H1 (cell line): ENCODE measurements at regions not wholly inside any gene's neighbourhood (a gene's known extent, or its start where the extent isn't known, plus 50 kb on each side); places are given as distances from the start of the nearest gene placed in this dataset.

Source experiments
- CTCF ChIA-PET: fragments of 300-600 bp; sonication (Branson Sonifier 250); formaldehyde crosslinking; loops from one replicate; lab custom pipeline; 2021; ENCODE audit not compliant: partially characterized antibody; lab: Charles Lee
- POLR2A ChIA-PET: fragments of 300-600 bp; sonication (Branson Sonifier 250); formaldehyde crosslinking; loops from one replicate; lab custom pipeline; 2021; ENCODE audit warnings: inconsistent platforms; ENCODE audit not compliant: partially characterized antibody; lab: Charles Lee
- DNase-seq, 2 experiments: peaks; one replicate each; pipeline versions ENCODE4 v3.0.0 to v3.0.0-alpha.2; 2010 to 2022; ENCODE audit warnings: low spot score in 2 of 2, low read depth in 1 of 2, mixed read lengths in 1 of 2
- FAIRE-seq: peaks from 2 replicates; lab custom pipeline; 2011; peaks lifted over from hg19 to GRCh38; lab: Jason Lieb, UNC
- H2AFZ ChIP-seq: 2 replicates; pipeline ENCODE4 v1.8.1; 2012; ENCODE audit warnings: low read length, inconsistent platforms
- H2AK5ac ChIP-seq: 2 replicates; pipeline ENCODE4 v1.6.1; 2013; ENCODE audit warnings: low read depth, low read length
- H2BK120ac ChIP-seq: replicated peaks from 2 replicates; pipeline ENCODE3; 2013; ENCODE audit warnings: low read depth, low read length, inconsistent platforms
- H2BK12ac ChIP-seq: 2 replicates; pipeline ENCODE4 v1.6.1; 2013; ENCODE audit warnings: low read depth, low read length
- H2BK15ac ChIP-seq: 2 replicates; pipeline ENCODE4 v1.6.1; 2013; ENCODE audit warnings: low read length
- H2BK20ac ChIP-seq: 2 replicates; pipeline ENCODE4 v1.6.1; 2013; ENCODE audit warnings: low read length
- H2BK5ac ChIP-seq: 2 replicates; pipeline ENCODE4 v1.6.1; 2013; ENCODE audit warnings: low read depth, low read length
- H3K14ac ChIP-seq: 2 replicates; pipeline ENCODE4 v1.6.1; 2013; ENCODE audit warnings: inconsistent platforms; ENCODE audit not compliant: insufficient read length
- H3K18ac ChIP-seq: 2 replicates; pipeline ENCODE4 v1.6.1; 2013; ENCODE audit warnings: low read length; ENCODE audit errors: extremely low read depth
- H3K23ac ChIP-seq: 2 replicates; pipeline ENCODE4 v1.6.1; 2013; ENCODE audit warnings: inconsistent platforms; ENCODE audit not compliant: insufficient read length
- H3K23me2 ChIP-seq: 2 replicates; pipeline ENCODE4 v1.6.1; 2013; ENCODE audit warnings: low read depth, low read length
- H3K27ac ChIP-seq: 2 replicates; pipeline ENCODE4 v1.6.1; 2011; ENCODE audit warnings: low read depth, low read length, inconsistent platforms
- H3K27me3 ChIP-seq, 4 experiments: replicated peaks in 1 of 4; 1 replicate in 1 of 4; 2 replicates in 3 of 4; pipeline versions ENCODE4 v1.6.1 to v1.8.1; 2011 to 2013; ENCODE audit warnings: low read length in 3 of 4, mild to moderate bottlenecking in 3 of 4, inconsistent platforms in 2 of 4, mixed read lengths in 2 of 4, moderate library complexity in 1 of 4; ENCODE audit not compliant: control insufficient read depth in 3 of 4, insufficient read depth in 3 of 4; ENCODE audit errors: extremely low read depth in 1 of 4
- H3K36me3 ChIP-seq, 4 experiments: 2 replicates each; pipeline versions ENCODE4 v1.6.1 to v1.8.1; 2011 to 2013; ENCODE audit warnings: mild to moderate bottlenecking in 4 of 4, low read length in 3 of 4, moderate library complexity in 2 of 4, control low read depth in 1 of 4, inconsistent platforms in 1 of 4; ENCODE audit not compliant: insufficient read depth in 4 of 4, control insufficient read depth in 2 of 4
- H3K4ac ChIP-seq: replicated peaks from 2 replicates; pipeline ENCODE3; 2013; ENCODE audit warnings: low read length, low read depth, mixed read lengths, inconsistent platforms; ENCODE audit not compliant: insufficient read length
- H3K4me1 ChIP-seq, 4 experiments: replicated peaks in 1 of 4; 1 replicate in 1 of 4; 2 replicates in 3 of 4; pipeline versions ENCODE4 v1.6.1 to v1.8.1; 2011 to 2013; ENCODE audit warnings: low read length in 3 of 4, inconsistent platforms in 2 of 4, mixed read lengths in 1 of 4; ENCODE audit not compliant: insufficient read depth in 4 of 4, control insufficient read depth in 3 of 4
- H3K4me2 ChIP-seq, 2 experiments: 2 replicates each; pipeline versions ENCODE4 v1.6.1 to v1.8.1; 2011 to 2013; ENCODE audit warnings: low read depth in 2 of 2, low read length in 2 of 2, control low read depth in 1 of 2, inconsistent platforms in 1 of 2, mild to moderate bottlenecking in 1 of 2; ENCODE audit not compliant: insufficient read depth in 1 of 2
- H3K4me3 ChIP-seq, 4 experiments: fragments of 200-600, 300-600 bp in 1 of 4; sonication (generic), shearing (Covaris generic), sonication (Bioruptor Twin) in 1 of 4; 2 replicates each; pipeline versions ENCODE4 v1.5.1 to v1.8.1; 2011 to 2016; ENCODE audit warnings: low read length in 4 of 4, low read depth in 3 of 4, control low read depth in 2 of 4, inconsistent platforms in 2 of 4, mild to moderate bottlenecking in 2 of 4, mixed read lengths in 1 of 4, moderate library complexity in 1 of 4; ENCODE audit not compliant: insufficient read depth in 2 of 4; ENCODE audit errors: extremely low read depth in 1 of 4
- H3K56ac ChIP-seq: replicated peaks from 2 replicates; pipeline ENCODE3; 2013; ENCODE audit warnings: low read depth, mild to moderate bottlenecking, mixed read lengths, low read length, inconsistent platforms; ENCODE audit not compliant: insufficient read length
- H3K79me1 ChIP-seq: 2 replicates; pipeline ENCODE4 v1.6.1; 2013; ENCODE audit warnings: low read depth, low read length, control low read depth
- H3K79me2 ChIP-seq, 2 experiments: 2 replicates each; pipeline versions ENCODE4 v1.6.1 to v1.8.1; 2012 to 2013; ENCODE audit warnings: low read length in 2 of 2, mild to moderate bottlenecking in 2 of 2, inconsistent platforms in 1 of 2; ENCODE audit not compliant: insufficient read depth in 2 of 2, control insufficient read depth in 1 of 2
- H3K9ac ChIP-seq, 4 experiments: replicated peaks in 1 of 4; 1 replicate in 1 of 4; 2 replicates in 3 of 4; pipeline versions ENCODE4 v1.6.1 to v1.8.1; 2011 to 2013; ENCODE audit warnings: low read depth in 3 of 4, low read length in 3 of 4, control low read depth in 2 of 4, mild to moderate bottlenecking in 2 of 4, moderate library complexity in 2 of 4, inconsistent platforms in 1 of 4; ENCODE audit errors: extremely low read depth in 1 of 4
- H3K9me3 ChIP-seq, 2 experiments: 2 replicates each; pipeline versions ENCODE4 v1.6.1 to v1.8.1; 2012 to 2013; ENCODE audit warnings: mild to moderate bottlenecking in 2 of 2, moderate library complexity in 2 of 2, control low read depth in 1 of 2, inconsistent platforms in 1 of 2, low read depth in 1 of 2, low read length in 1 of 2, mixed read lengths in 1 of 2; ENCODE audit not compliant: insufficient read depth in 2 of 2
- H4K20me1 ChIP-seq, 2 experiments: replicated peaks in 1 of 2; 2 replicates each; pipeline versions ENCODE3 to v1.8.1; 2011 to 2013; ENCODE audit warnings: inconsistent platforms in 2 of 2, low read length in 2 of 2, mild to moderate bottlenecking in 1 of 2; ENCODE audit not compliant: insufficient read depth in 2 of 2, control insufficient read depth in 1 of 2
- H4K5ac ChIP-seq: 2 replicates; pipeline ENCODE4 v1.6.1; 2013; ENCODE audit warnings: low read length, low read depth, mixed read lengths, inconsistent platforms; ENCODE audit not compliant: insufficient read length
- H4K8ac ChIP-seq: 2 replicates; pipeline ENCODE4 v1.8.0; 2013; ENCODE audit warnings: mild to moderate bottlenecking, moderate library complexity, low read length, inconsistent platforms; ENCODE audit not compliant: insufficient read depth; ENCODE audit errors: extremely low read depth
- H4K91ac ChIP-seq: replicated peaks from 2 replicates; pipeline ENCODE3; 2013; ENCODE audit warnings: low read length, mixed read lengths, inconsistent platforms; ENCODE audit not compliant: insufficient read length
- CBX5 ChIP-seq: fragments of 300-800, 300-1000 bp; sonication (generic); IDR thresholded peaks from 2 replicates; pipeline ENCODE4 v1.7.1; 2016; ENCODE audit warnings: antibody characterized with exemption, low read length, low read depth
- CBX8 ChIP-seq: fragments of 300-800, 300-1000 bp; sonication (generic); IDR thresholded peaks from 2 replicates; pipeline ENCODE4 v1.7.1; 2016; ENCODE audit warnings: low read depth, low read length, borderline replicate concordance
- CHD1 ChIP-seq: IDR thresholded peaks from 2 replicates; pipeline ENCODE4 v1.6.1; 2012; ENCODE audit warnings: low read depth, low read length, improper control_type of control experiment
- CREB1 ChIP-seq: IDR thresholded peaks from 2 replicates; pipeline ENCODE4 v1.6.1; 2012; ENCODE audit warnings: inconsistent platforms
- EGR1 ChIP-seq: IDR thresholded peaks from 2 replicates; pipeline ENCODE4 v1.6.1; 2011; ENCODE audit warnings: low read depth, low read length, borderline replicate concordance
- FOSL1 ChIP-seq: IDR thresholded peaks from 2 replicates; pipeline ENCODE4 v1.6.1; 2011; ENCODE audit warnings: mild to moderate bottlenecking, low read depth, low read length, moderate library complexity; ENCODE audit not compliant: insufficient read depth
- GTF2F1 ChIP-seq: IDR thresholded peaks from 2 replicates; pipeline ENCODE4 v1.6.1; 2012; ENCODE audit warnings: low read depth, low read length, improper control_type of control experiment, borderline replicate concordance
- HDAC6 ChIP-seq: IDR thresholded peaks from one replicate; pipeline ENCODE4 v1.7.1; 2012; ENCODE audit warnings: low read depth, mild to moderate bottlenecking, inconsistent platforms, low read length, moderate library complexity
- KDM5A ChIP-seq: fragments of 200-600 bp; IDR thresholded peaks from 2 replicates; pipeline ENCODE4 v1.7.1; 2012; ENCODE audit warnings: mild to moderate bottlenecking, low read length, inconsistent platforms, mixed read lengths
- POU5F1 ChIP-seq: IDR thresholded peaks from 2 replicates; pipeline ENCODE4 v1.6.1; 2011; ENCODE audit warnings: low read depth, mild to moderate bottlenecking, low read length, moderate library complexity
- RAD21 ChIP-seq, 2 experiments: IDR thresholded peaks in 1 of 2; conservative IDR thresholded peaks in 1 of 2; 2 replicates each; pipeline ENCODE4 v1.6.1; 2011; ENCODE audit warnings: low read depth in 2 of 2, low read length in 2 of 2, improper control_type of control experiment in 1 of 2, inconsistent platforms in 1 of 2, mild to moderate bottlenecking in 1 of 2, moderate library complexity in 1 of 2
- RXRA ChIP-seq: IDR thresholded peaks from 2 replicates; pipeline ENCODE4 v1.6.1; 2011; ENCODE audit warnings: low read depth, mild to moderate bottlenecking, low read length, moderate library complexity; ENCODE audit not compliant: insufficient read depth
- TCF12 ChIP-seq: IDR thresholded peaks from 2 replicates; pipeline ENCODE4 v1.6.1; 2011; ENCODE audit warnings: low read depth, mild to moderate bottlenecking, low read length
- YY1 ChIP-seq: IDR thresholded peaks from 2 replicates; pipeline ENCODE4 v1.6.1; 2011; ENCODE audit warnings: low read depth, mild to moderate bottlenecking, low read length
- WGBS, 2 experiments: shearing (Covaris generic) in 1 of 2; methylation state at CpG; one replicate each; pipeline versions ENCODE4 v1.1.6 to v1.1.7; 2013 to 2015; ENCODE audit warnings: low lambda C conversion rate in 2 of 2, mixed read lengths in 2 of 2, inconsistent platforms in 1 of 2, low coverage in 1 of 2, missing lambda C conversion rate in 1 of 2; ENCODE audit not compliant: insufficient replicate concordance in 2 of 2, insufficient coverage in 1 of 2, insufficient read length in 1 of 2; ENCODE audit errors: extremely low coverage in 1 of 2, missing lambda C conversion rate in 1 of 2; 5-methylcytosine and 5-hydroxymethylcytosine counted together
- TF ChIP-seq, protein P1 (sequence below): IDR thresholded peaks from 2 replicates; pipeline ENCODE4 v1.6.1; 2011; ENCODE audit warnings: low read length, improper control_type of control experiment

DNA sequence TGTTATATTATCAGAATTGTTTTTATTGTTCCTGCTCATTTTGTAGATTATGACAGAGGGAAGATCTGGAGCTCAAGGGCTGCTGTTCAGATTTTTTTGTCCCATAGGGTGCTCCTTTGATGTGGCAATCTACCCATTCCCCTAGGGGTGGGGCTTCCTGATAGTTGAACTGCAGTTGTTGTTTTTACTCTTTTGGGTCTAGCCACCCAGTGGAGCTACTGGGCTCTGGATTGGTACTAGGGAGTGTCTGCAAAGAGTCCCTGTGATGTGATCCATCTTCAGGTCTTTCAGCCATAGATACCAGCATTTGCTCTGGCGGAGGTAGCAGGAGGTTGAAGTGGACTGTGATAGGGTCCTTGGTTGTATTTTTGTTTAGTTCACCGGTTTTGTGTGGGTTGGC lies 57.9 kb upstream of the SLCO1B1 start:
- Histone ChIP-seq H2BK120ac (no peak overlapping the region), H2AK5ac (no peak overlapping the region), H3K23me2 (no peaks in the 10 kb centered on the region; the same call in 1 of the 2 replicates), H2BK20ac (no peak overlapping the region), H3K14ac (no peak overlapping the region), H2BK5ac (no peak overlapping the region), H2BK15ac (no peak overlapping the region), H3K9me3 (no peaks in the 10 kb centered on the region), H2AFZ (no peak overlapping the region), H3K4me2 (no peak overlapping the region), H3K4me1 (no peaks in the 10 kb centered on the region), H3K56ac (no peak overlapping the region), H4K5ac (no peak overlapping the region), H3K4ac (no peak overlapping the region), H3K27ac (no peak overlapping the region), H2BK12ac (no peak overlapping the region), H3K9ac (no peak overlapping the region), H3K79me2 (no peaks in the 10 kb centered on the region), H3K18ac (no peak overlapping the region), H3K27me3 (no peaks in the 10 kb centered on the region), H4K20me1 (no peaks in the 10 kb centered on the region), H3K4me3 (no peak overlapping the region), H3K23ac (no peak overlapping the region), H3K36me3 (no peaks in the 10 kb centered on the region), H4K8ac (no peak overlapping the region), H3K79me1 (no peaks in the 10 kb centered on the region), H4K91ac (no peak overlapping the region)
- ChIA-PET CTCF (interaction anchor here (1.0 to 1.6 kb wide), 4 partner anchors 25 to 127 kb away, joined by 3 to 4 read pairs (median 3); no protein-coding TSS in a partner anchor), POLR2A (no interaction called here)
- DNase-seq: no peak
- 93% methylated on average over 2 of the region's 2 CpGs; no CpG with 5 or more reads in 1 of the 2 experiments for WGBS, 2 experiments
- FAIRE-seq: no peak
- TF ChIP-seq RXRA (no peak), EGR1 (no peak), HDAC6 (no peak), CBX5 (no peak), POU5F1 (no peak), GTF2F1 (no peak), FOSL1 (no peak), KDM5A (no peak), TCF12 (no peak), YY1 (no peak), CBX8 (no peak), RAD21 (IDR thresholded peaks at IDR 0.05 in 1 of 2, conservative IDR thresholded peaks at IDR 0.05 in 1 of 2; ENCODE audit: low read depth in 2 of 2, low read length in 2 of 2) (no peak), CHD1 (no peak), CREB1 (no peak)
- TF ChIP-seq, protein P1, sequence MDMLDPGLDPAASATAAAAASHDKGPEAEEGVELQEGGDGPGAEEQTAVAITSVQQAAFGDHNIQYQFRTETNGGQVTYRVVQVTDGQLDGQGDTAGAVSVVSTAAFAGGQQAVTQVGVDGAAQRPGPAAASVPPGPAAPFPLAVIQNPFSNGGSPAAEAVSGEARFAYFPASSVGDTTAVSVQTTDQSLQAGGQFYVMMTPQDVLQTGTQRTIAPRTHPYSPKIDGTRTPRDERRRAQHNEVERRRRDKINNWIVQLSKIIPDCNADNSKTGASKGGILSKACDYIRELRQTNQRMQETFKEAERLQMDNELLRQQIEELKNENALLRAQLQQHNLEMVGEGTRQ: no peak
